ENCODE measurements at regions not wholly inside any gene's neighbourhood (a gene's known extent, or its start where the extent isn't known, plus 50 kb on each side); places are given as distances from the start of the nearest gene placed in this dataset.

DNA sequence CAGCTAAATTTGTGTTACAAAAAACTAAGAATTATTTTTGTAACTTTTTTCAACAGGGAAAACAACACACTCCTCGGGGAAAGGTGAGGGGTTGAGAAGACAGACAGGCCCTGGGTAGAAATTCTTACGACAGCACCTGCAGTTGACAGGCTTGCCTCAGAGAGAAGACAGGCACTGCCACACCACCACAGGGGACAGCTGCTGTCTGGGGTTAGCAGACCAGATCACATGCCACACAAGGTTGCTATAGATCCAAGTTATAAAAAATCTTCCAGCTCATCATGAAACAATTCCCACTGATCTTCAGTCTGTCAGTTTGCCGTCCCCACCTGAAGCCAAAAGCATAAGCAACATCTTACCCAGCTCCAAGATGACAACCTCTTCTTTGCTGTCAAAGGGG lies 143.2 kb upstream of the ZCCHC13 start:
- TF ChIP-seq, protein P1, sequence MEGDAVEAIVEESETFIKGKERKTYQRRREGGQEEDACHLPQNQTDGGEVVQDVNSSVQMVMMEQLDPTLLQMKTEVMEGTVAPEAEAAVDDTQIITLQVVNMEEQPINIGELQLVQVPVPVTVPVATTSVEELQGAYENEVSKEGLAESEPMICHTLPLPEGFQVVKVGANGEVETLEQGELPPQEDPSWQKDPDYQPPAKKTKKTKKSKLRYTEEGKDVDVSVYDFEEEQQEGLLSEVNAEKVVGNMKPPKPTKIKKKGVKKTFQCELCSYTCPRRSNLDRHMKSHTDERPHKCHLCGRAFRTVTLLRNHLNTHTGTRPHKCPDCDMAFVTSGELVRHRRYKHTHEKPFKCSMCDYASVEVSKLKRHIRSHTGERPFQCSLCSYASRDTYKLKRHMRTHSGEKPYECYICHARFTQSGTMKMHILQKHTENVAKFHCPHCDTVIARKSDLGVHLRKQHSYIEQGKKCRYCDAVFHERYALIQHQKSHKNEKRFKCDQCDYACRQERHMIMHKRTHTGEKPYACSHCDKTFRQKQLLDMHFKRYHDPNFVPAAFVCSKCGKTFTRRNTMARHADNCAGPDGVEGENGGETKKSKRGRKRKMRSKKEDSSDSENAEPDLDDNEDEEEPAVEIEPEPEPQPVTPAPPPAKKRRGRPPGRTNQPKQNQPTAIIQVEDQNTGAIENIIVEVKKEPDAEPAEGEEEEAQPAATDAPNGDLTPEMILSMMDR (IDR thresholded peaks at IDR 0.05) = no peak
- no peak for TF ChIP-seq EZH2 (IDR thresholded peaks at IDR 0.05; ENCODE audit: borderline replicate concordance, insufficient read depth, low read depth, low read length, poor library complexity, severe bottlenecking)
